ENCODE measurements at regions not wholly inside any gene's neighbourhood (a gene's known extent, or its start where the extent isn't known, plus 50 kb on each side); places are given as distances from the start of the nearest gene placed in this dataset.

GRCh38 chr5:147963436-147963835 lies 57.1 kb upstream of the C5orf46 start:
- H3K4me1 Mint-ChIP-seq, result peaks cover 13% of the 10 kb centered on the region

DNA sequence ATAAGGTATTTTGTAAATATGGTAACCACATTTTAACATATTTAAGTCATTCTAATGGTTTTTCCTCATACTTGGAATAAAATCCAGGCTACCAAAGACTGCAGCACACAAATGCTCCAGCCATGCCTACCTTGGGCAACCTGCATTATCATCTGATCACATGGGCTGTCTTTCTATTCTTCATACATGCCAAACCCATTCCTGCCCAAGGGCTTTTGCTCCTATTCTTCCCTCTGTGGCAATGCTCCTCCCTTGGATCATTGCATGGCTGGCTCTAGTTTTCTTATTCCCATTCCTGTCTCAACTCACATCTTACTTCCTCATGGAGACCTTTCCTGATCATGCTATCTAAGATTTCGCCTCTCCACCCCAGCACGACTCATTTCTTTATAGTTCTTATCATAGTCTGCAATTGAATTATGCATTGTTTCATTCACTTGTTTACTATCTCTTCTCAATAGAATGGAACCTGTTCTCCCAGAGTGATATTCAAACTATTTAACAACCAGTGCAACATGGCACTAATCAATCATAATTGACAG lies 54.9 kb upstream of the C5orf46 start:
- no peaks in the 10 kb centered on the region for H3K27me3 ChIP-seq (ENCODE audit: control insufficient read depth, insufficient read depth, low read length, poor library complexity, severe bottlenecking)
- 96% methylated on average over 2 of the region's 2 CpGs for WGBS, 2 experiments (ENCODE audit: insufficient coverage in 1 of 2, insufficient read length in 1 of 2)
- peaks cover 13% of the 10 kb centered on the region for H3K4me1 Mint-ChIP-seq
- peaks cover 13% of the 10 kb centered on the region for H3K9me3 Mint-ChIP-seq
- peaks cover 9% of the 10 kb centered on the region for H3K4me1 ChIP-seq (ENCODE audit: control insufficient read depth, insufficient read depth, low read length)
- TF ChIP-seq, protein P1, sequence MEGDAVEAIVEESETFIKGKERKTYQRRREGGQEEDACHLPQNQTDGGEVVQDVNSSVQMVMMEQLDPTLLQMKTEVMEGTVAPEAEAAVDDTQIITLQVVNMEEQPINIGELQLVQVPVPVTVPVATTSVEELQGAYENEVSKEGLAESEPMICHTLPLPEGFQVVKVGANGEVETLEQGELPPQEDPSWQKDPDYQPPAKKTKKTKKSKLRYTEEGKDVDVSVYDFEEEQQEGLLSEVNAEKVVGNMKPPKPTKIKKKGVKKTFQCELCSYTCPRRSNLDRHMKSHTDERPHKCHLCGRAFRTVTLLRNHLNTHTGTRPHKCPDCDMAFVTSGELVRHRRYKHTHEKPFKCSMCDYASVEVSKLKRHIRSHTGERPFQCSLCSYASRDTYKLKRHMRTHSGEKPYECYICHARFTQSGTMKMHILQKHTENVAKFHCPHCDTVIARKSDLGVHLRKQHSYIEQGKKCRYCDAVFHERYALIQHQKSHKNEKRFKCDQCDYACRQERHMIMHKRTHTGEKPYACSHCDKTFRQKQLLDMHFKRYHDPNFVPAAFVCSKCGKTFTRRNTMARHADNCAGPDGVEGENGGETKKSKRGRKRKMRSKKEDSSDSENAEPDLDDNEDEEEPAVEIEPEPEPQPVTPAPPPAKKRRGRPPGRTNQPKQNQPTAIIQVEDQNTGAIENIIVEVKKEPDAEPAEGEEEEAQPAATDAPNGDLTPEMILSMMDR (conservative IDR thresholded peaks at IDR 0.05), result no peak
- no peak overlapping the region for H3K4me3 ChIP-seq (ENCODE audit: low read length)
- no peak overlapping the region for H3K4me3 Mint-ChIP-seq
- peaks cover 35% of the 10 kb centered on the region for H3K36me3 Mint-ChIP-seq (ENCODE audit: low read depth)
- H3K9me3 ChIP-seq (ENCODE audit: control insufficient read depth, low read length), result peaks cover 5% of the 10 kb centered on the region
- H3K36me3 ChIP-seq (ENCODE audit: control insufficient read depth, insufficient read depth, low read length), result peaks cover 7% of the 10 kb centered on the region
- no peak overlapping the region for H3K27ac ChIP-seq (ENCODE audit: low read depth, low read length)
- no peak overlapping the region for H3K27ac Mint-ChIP-seq
- no peaks in the 10 kb centered on the region for H3K27me3 Mint-ChIP-seq (ENCODE audit: insufficient read depth)
- DNase-seq, result no peak
- no peak overlapping the region for H3K9ac ChIP-seq (ENCODE audit: extremely low read depth, low read length, poor library complexity, severe bottlenecking)

More at GRCh38 chr5:147963436-147963835, 57.1 kb upstream of the C5orf46 start:
- Mint-ChIP-seq H3K27ac (no peak overlapping the region), H3K4me3 (no peak overlapping the region), H3K27me3 (ENCODE audit: insufficient read depth) (no peaks in the 10 kb centered on the region), H3K9me3 (no peaks in the 10 kb centered on the region), H3K36me3 (ENCODE audit: low read depth) (peaks cover 15% of the 10 kb centered on the region)
- Histone ChIP-seq H3K4me1 (ENCODE audit: control insufficient read depth, insufficient read depth, low read length) (peaks cover 9% of the 10 kb centered on the region), H3K9me3 (ENCODE audit: control insufficient read depth, low read length) (no peaks in the 10 kb centered on the region), H3K36me3 (ENCODE audit: control insufficient read depth, insufficient read depth, low read length) (peaks cover 7% of the 10 kb centered on the region), H3K27me3 (ENCODE audit: control insufficient read depth, insufficient read depth, low read length, poor library complexity, severe bottlenecking) (no peaks in the 10 kb centered on the region), H3K4me3 (ENCODE audit: low read length) (no peak overlapping the region), H3K27ac (ENCODE audit: low read depth, low read length) (no peak overlapping the region), H3K9ac (ENCODE audit: extremely low read depth, low read length, poor library complexity, severe bottlenecking) (no peak overlapping the region)
- no peak for DNase-seq
- WGBS, 2 experiments (ENCODE audit: insufficient coverage in 1 of 2, insufficient read length in 1 of 2), result 95 to 100% methylated on average over 2 of the region's 2 CpGs
- TF ChIP-seq, protein P1 (conservative IDR thresholded peaks at IDR 0.05), result no peak

DNA sequence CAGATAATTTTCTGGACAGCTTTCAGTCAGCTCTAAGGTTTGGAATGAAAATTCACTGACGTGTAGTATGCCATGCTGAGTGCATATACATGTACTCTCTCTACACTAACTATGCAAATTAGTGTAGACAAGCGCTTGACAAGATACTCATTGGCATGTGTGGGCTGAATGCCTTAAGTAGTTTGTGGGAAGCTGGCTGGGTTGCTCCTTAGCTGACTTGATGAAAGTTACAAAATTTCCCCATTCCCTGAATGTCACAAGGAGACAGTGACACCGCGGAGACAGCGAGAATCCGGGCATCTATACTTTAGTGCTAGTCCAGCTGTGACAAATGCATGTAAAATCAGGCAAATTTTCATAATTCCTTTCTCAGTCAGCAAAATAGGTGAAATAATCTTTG lies 51.6 kb upstream of the C5orf46 start:
- Histone ChIP-seq H3K9ac (ENCODE audit: extremely low read depth, low read length, poor library complexity, severe bottlenecking) (no peak overlapping the region), H3K27ac (ENCODE audit: low read depth, low read length) (no peak overlapping the region), H3K4me1 (ENCODE audit: control insufficient read depth, insufficient read depth, low read length) (peaks cover 4% of the 10 kb centered on the region), H3K36me3 (ENCODE audit: control insufficient read depth, insufficient read depth, low read length) (no peaks in the 10 kb centered on the region), H3K4me3 (ENCODE audit: low read length) (no peak overlapping the region), H3K9me3 (ENCODE audit: control insufficient read depth, low read length) (peaks cover 5% of the 10 kb centered on the region), H3K27me3 (ENCODE audit: control insufficient read depth, insufficient read depth, low read length, poor library complexity, severe bottlenecking) (no peaks in the 10 kb centered on the region)
- H3K27ac Mint-ChIP-seq, result no peak overlapping the region
- H3K4me1 Mint-ChIP-seq, result peaks cover 8% of the 10 kb centered on the region
- H3K36me3 Mint-ChIP-seq (ENCODE audit: low read depth), result peaks cover 41% of the 10 kb centered on the region
- H3K27me3 Mint-ChIP-seq (ENCODE audit: insufficient read depth), result no peaks in the 10 kb centered on the region
- H3K9me3 Mint-ChIP-seq, result peaks cover 13% of the 10 kb centered on the region
- no peak overlapping the region for H3K4me3 Mint-ChIP-seq
- no peak for DNase-seq
- TF ChIP-seq, protein P1 (conservative IDR thresholded peaks at IDR 0.05), result no peak
- 95 to 96% methylated on average over 4 to 6 of the region's 6 CpGs for WGBS, 2 experiments (ENCODE audit: insufficient coverage in 1 of 2, insufficient read length in 1 of 2)
